Tibial nerve (tissue), 4 donors: ENCODE measurements at regions not wholly inside any gene's neighbourhood (a gene's known extent, or its start where the extent isn't known, plus 50 kb on each side); places are given as distances from the start of the nearest gene placed in this dataset.
A peak's percentile ranks its signal among the peaks of the same experiment; 100 is the strongest.

Source experiments
- DNase-seq, 2 donors: peaks; one replicate each; pipeline ENCODE4 v3.0.0-alpha.2; 2019; ENCODE audit warnings: low spot score in 2 of 2
- H3K27ac ChIP-seq, 4 donors: fragments of 200-600 bp; sonication (generic) in 3 of 4; one replicate each; pipeline ENCODE4 v1.5.1; 2017 to 2019; ENCODE audit warnings: mild to moderate bottlenecking in 1 of 4
- H3K27me3 ChIP-seq, 2 donors: fragments of 200-600 bp; sonication (generic) in 1 of 2; one replicate each; pipeline versions ENCODE4 v1.5.1 to v1.6.0; 2017 to 2019
- H3K36me3 ChIP-seq, 3 donors: fragments of 200-600 bp; sonication (generic); one replicate each; pipeline ENCODE4 v1.5.1; 2018 to 2019
- H3K4me1 ChIP-seq, 4 donors: fragments of 200-600 bp; sonication (generic) in 3 of 4; one replicate each; pipeline ENCODE4 v1.5.1; 2017 to 2019
- H3K4me3 ChIP-seq, 4 donors: fragments of 200-600 bp; sonication (generic) in 3 of 4; one replicate each; pipeline ENCODE4 v1.5.1; 2017 to 2019; ENCODE audit warnings: mild to moderate bottlenecking in 1 of 4, moderate library complexity in 1 of 4
- H3K9me3 ChIP-seq, 4 donors: fragments of 200-600 bp; sonication (generic) in 3 of 4; one replicate each; pipeline ENCODE4 v1.5.1; 2017 to 2019
- EP300 ChIP-seq, 2 donors: sonication (generic); formaldehyde crosslinking; IDR thresholded peaks; one replicate each; pipeline ENCODE4 v1.6.1; 2017; ENCODE audit warnings: antibody characterized with exemption in 2 of 2, mild to moderate bottlenecking in 1 of 2
- POLR2A ChIP-seq, 2 donors: fragments of 450-650 bp; IDR thresholded peaks; one replicate each; pipeline ENCODE4 v1.6.1; 2017; ENCODE audit warnings: antibody characterized with exemption in 2 of 2, mild to moderate bottlenecking in 2 of 2, moderate library complexity in 2 of 2
- WGBS, 2 donors: methylation state at CpG; one replicate each; pipeline ENCODE4 v1.1.5; 2018; 5-methylcytosine and 5-hydroxymethylcytosine counted together
- TF ChIP-seq, protein P1 (sequence below), 5 experiments: fragments of 200-600 bp in 3 of 5; fragments of 450-650 bp in 2 of 5; sonication (generic) in 3 of 5; IDR thresholded peaks; one replicate each; pipeline ENCODE4 v1.5.1; 2016 to 2019; ENCODE audit warnings: antibody characterized with exemption in 5 of 5, mild to moderate bottlenecking in 3 of 5, moderate library complexity in 2 of 5

DNA sequence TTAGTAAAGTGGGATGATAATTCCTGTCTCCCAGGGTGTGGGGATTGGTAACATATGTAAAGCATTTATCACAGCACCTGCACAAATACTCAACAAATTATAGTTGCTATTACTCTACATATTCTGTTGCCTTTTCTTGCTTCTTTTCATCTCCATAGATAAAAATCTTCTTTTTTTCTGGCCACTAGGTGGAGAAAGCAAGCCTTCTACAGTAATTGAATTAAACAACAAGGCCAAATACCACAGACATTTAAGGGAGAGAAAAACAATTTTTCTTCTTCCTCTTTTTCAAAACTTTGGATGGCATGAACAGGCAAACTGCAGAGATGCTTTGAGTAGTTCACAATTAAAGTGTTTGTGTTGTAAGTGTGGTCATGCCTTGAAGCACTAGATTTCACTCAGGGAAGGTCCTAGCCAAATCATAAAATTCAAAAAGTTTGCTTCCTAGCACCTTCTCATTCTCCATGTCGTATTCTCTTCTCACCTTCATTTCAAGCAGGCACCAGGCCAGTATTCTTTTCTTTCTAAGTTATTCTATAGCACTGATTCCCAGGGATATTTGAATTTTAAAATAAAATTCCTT is 493.4 kb upstream of the TGFBR2 start:
- Histone ChIP-seq H3K27me3 (no peaks in the 10 kb centered on the region), H3K4me3 (no peak overlapping the region), H3K27ac (peak overlapping the region in 1 of 4 donors; percentile 26), H3K9me3 (no peaks in the 10 kb centered on the region), H3K36me3 (no peaks in the 10 kb centered on the region), H3K4me1 (peaks cover 0 to 16% (median 0%) of the 10 kb centered on the region in 4 donors)
- peak in 1 of 2 donors; percentile 40 for TF ChIP-seq EP300 (IDR thresholded peaks at IDR 0.05)
- TF ChIP-seq POLR2A (IDR thresholded peaks at IDR 0.05): no peak
- TF ChIP-seq, protein P1, sequence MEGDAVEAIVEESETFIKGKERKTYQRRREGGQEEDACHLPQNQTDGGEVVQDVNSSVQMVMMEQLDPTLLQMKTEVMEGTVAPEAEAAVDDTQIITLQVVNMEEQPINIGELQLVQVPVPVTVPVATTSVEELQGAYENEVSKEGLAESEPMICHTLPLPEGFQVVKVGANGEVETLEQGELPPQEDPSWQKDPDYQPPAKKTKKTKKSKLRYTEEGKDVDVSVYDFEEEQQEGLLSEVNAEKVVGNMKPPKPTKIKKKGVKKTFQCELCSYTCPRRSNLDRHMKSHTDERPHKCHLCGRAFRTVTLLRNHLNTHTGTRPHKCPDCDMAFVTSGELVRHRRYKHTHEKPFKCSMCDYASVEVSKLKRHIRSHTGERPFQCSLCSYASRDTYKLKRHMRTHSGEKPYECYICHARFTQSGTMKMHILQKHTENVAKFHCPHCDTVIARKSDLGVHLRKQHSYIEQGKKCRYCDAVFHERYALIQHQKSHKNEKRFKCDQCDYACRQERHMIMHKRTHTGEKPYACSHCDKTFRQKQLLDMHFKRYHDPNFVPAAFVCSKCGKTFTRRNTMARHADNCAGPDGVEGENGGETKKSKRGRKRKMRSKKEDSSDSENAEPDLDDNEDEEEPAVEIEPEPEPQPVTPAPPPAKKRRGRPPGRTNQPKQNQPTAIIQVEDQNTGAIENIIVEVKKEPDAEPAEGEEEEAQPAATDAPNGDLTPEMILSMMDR (IDR thresholded peaks at IDR 0.05): peak; percentile 53 to 85 (median 62)
- peak in 1 of 2 donors; percentile 8 for DNase-seq
- 27 to 29% methylated on average over 1 of the region's 1 CpG for WGBS, 2 donors

DNA sequence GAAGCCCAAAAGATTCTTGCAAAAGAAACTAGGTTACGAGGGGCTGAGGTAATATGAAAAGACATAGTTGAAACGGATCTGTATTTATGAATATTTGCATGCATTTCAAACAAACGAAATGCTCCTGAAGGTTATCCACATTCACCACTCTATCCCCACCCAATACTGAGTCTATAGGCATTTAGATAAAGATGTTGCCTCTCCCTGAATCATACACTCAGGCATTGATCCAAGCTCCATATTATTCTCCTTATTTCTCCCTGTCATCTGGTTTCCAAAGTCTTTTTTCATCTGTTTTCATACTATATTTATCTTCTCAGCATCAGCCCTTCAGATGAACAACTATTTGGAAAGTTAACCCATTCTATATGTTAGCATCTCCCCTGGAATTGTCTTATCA is 492.5 kb upstream of the TGFBR2 start:
- 87% methylated on average over 3 of the region's 3 CpGs for WGBS, 2 donors
- Histone ChIP-seq H3K27ac (no peak overlapping the region), H3K9me3 (no peaks in the 10 kb centered on the region), H3K27me3 (no peaks in the 10 kb centered on the region), H3K36me3 (no peaks in the 10 kb centered on the region), H3K4me3 (no peak overlapping the region), H3K4me1 (peaks cover 0 to 16% (median 0%) of the 10 kb centered on the region in 4 donors)
- DNase-seq: no peak
- TF ChIP-seq EP300 (IDR thresholded peaks at IDR 0.05) (no peak), POLR2A (IDR thresholded peaks at IDR 0.05) (no peak)
- TF ChIP-seq, protein P1 (IDR thresholded peaks at IDR 0.05): no peak

DNA sequence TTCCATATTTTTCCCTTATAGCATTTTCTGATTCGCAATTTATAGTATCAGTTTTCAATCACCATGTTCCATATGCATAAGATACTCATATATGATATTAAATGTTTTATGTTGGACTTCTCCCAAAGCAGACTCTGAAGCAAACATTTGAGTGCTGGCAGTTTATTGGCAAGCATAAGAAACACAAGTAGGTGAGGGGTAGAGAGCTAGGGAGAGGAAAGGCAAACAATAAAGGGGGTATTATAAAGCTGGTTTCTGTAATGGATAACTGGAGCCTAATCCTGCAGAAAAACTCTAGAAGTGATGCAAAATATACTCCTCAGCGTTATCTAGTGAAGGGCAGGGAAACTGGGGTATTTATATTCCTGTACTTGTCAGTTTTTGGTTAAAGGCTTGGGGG is 491.5 kb upstream of the TGFBR2 start:
- H3K27ac ChIP-seq: no peak overlapping the region
- TF ChIP-seq EP300 (IDR thresholded peaks at IDR 0.05) (no peak), POLR2A (IDR thresholded peaks at IDR 0.05) (no peak)
- TF ChIP-seq, protein P1 (IDR thresholded peaks at IDR 0.05): no peak
- 75 to 85% methylated on average over 2 of the region's 2 CpGs for WGBS, 2 donors
- DNase-seq: no peak
- no peak overlapping the region for H3K4me3 ChIP-seq
- H3K9me3 ChIP-seq: no peaks in the 10 kb centered on the region
- peaks cover 0 to 16% (median 0%) of the 10 kb centered on the region in 4 donors for H3K4me1 ChIP-seq
- H3K36me3 ChIP-seq: no peaks in the 10 kb centered on the region
- H3K27me3 ChIP-seq: no peaks in the 10 kb centered on the region

DNA sequence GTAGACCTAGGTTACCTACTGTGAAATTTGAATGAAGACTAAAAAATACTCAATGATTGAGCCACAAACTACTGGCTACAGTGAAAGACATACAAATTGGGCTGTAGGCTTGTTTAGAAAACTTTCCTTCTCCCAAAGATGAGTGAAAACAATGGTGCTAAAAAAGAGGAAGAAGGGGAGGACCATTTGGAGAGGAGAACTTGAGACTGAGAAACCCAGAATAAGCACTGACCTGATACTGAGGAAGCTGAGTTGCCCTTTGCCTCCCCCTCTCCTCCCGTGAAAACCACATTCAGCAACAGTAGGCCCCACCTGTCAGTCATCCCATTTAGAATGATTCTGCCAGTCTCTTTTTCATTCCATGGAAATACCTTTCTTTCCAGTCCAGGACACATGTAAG is 484.0 kb upstream of the TGFBR2 start:
- peaks cover 0 to 4% (median 0%) of the 10 kb centered on the region in 4 donors for H3K9me3 ChIP-seq
- no peaks in the 10 kb centered on the region for H3K4me1 ChIP-seq
- no peak overlapping the region for H3K4me3 ChIP-seq
- no peak overlapping the region for H3K27ac ChIP-seq
- no peaks in the 10 kb centered on the region for H3K36me3 ChIP-seq
- WGBS, 2 donors: 57 to 69% methylated on average over 1 of the region's 1 CpG
- TF ChIP-seq, protein P1 (IDR thresholded peaks at IDR 0.05): no peak
- TF ChIP-seq EP300 (IDR thresholded peaks at IDR 0.05) (no peak), POLR2A (IDR thresholded peaks at IDR 0.05) (no peak)
- no peak for DNase-seq
- H3K27me3 ChIP-seq: no peaks in the 10 kb centered on the region

DNA sequence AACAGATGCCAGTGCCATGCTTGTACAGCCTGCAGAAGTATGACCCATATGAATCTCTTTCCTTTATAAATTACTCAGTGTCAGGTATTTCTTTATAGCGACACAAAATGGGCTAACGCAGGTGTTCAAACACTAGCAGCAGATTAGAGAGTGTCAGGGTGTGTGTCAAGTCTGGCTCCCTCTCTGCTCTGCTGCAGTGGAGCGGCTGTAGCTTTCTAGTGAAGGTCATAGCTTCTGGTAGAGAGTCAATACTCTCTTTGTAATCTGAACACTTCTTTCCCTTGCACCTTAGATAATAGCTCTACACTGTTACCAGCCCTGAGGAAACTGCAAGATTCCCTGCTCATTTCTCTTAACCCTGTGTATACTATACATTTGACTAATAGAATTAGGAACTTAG is 483.2 kb upstream of the TGFBR2 start:
- Histone ChIP-seq H3K27me3 (no peaks in the 10 kb centered on the region), H3K27ac (no peak overlapping the region), H3K36me3 (no peaks in the 10 kb centered on the region), H3K9me3 (peaks cover 0 to 4% (median 0%) of the 10 kb centered on the region in 4 donors), H3K4me1 (no peaks in the 10 kb centered on the region), H3K4me3 (no peak overlapping the region)
- 80 to 87% methylated on average over 3 of the region's 3 CpGs for WGBS, 2 donors
- DNase-seq: no peak
- no peak for TF ChIP-seq EP300 (IDR thresholded peaks at IDR 0.05)
- TF ChIP-seq POLR2A (IDR thresholded peaks at IDR 0.05): no peak
- TF ChIP-seq, protein P1 (IDR thresholded peaks at IDR 0.05): no peak
